ENCODE measurements at regions not wholly inside any gene's neighbourhood (a gene's known extent, or its start where the extent isn't known, plus 50 kb on each side); places are given as distances from the start of the nearest gene placed in this dataset.

- TF ChIP-seq CTCF (conservative IDR thresholded peaks at IDR 0.05 in 1 of 2, IDR thresholded peaks at IDR 0.05 in 1 of 2; ENCODE audit: low read depth in 1 of 2, low read length in 2 of 2): no peak
- TF ChIP-seq EZH2 (IDR thresholded peaks at IDR 0.05; ENCODE audit: low read length, missing control alignments): no peak
Observed at GRCh38 chr7:35548291-35548690, 146.6 kb downstream of the HERPUD2 start.
